CD4-positive, alpha-beta T cell (primary cell): ENCODE measurements at regions not wholly inside any gene's neighbourhood (a gene's known extent, or its start where the extent isn't known, plus 50 kb on each side); places are given as distances from the start of the nearest gene placed in this dataset.

ENCODE experiments used
- ATAC-seq: fragments of 200-7000 bp; cut with Tn5 transposase; one replicate; pipeline ENCODE4 v1.10.0; 2022; ENCODE audit warnings: mild to moderate bottlenecking; ENCODE audit not compliant: poor library complexity
- CTCF ChIA-PET: fragments of 350-600 bp; sonication (Branson Sonifier 250); formaldehyde crosslinking; loops from one replicate; lab custom pipeline; 2021; ENCODE audit warnings: antibody characterized with exemption, inconsistent platforms; lab: Charles Lee
- POLR2A ChIA-PET: fragments of 350-600 bp; sonication (Branson Sonifier 250); formaldehyde crosslinking; loops from one replicate; lab custom pipeline; 2021; ENCODE audit warnings: antibody characterized with exemption, inconsistent platforms; lab: Charles Lee
- DNase-seq, 14 experiments: peaks; one replicate each; pipeline ENCODE4 v3.0.0-alpha.2; 2013 to 2020; ENCODE audit warnings: mixed read lengths in 2 of 14
- H3K27ac ChIP-seq, 2 donors: one replicate each; pipeline versions ENCODE4 v1.5.1 to v1.7.0; 2013; ENCODE audit warnings: low read length in 2 of 2, low read depth in 1 of 2, mild to moderate bottlenecking in 1 of 2
- H3K27me3 ChIP-seq, 2 experiments: 1 replicate in 1 of 2; 2 replicates in 1 of 2; pipeline versions ENCODE4 v1.6.1 to v1.7.0; 2013; ENCODE audit warnings: low read length in 2 of 2, control low read depth in 1 of 2, mild to moderate bottlenecking in 1 of 2, moderate library complexity in 1 of 2; ENCODE audit not compliant: insufficient read depth in 2 of 2, control insufficient read depth in 1 of 2
- H3K36me3 ChIP-seq: one replicate; pipeline ENCODE4 v1.6.1; 2013; ENCODE audit warnings: low read length, control low read depth; ENCODE audit not compliant: insufficient read depth
- H3K4me1 ChIP-seq: one replicate; pipeline ENCODE4 v1.6.1; 2013; ENCODE audit warnings: low read length, control low read depth; ENCODE audit not compliant: insufficient read depth
- H3K4me3 ChIP-seq: one replicate; pipeline ENCODE4 v1.5.1; 2013; ENCODE audit warnings: mild to moderate bottlenecking, low read length, moderate library complexity
- H3K9me3 ChIP-seq, 2 experiments: 1 replicate in 1 of 2; 2 replicates in 1 of 2; pipeline versions ENCODE4 v1.6.1 to v1.7.0; 2013; ENCODE audit warnings: low read length in 2 of 2, mild to moderate bottlenecking in 2 of 2, control low read depth in 1 of 2, moderate library complexity in 1 of 2; ENCODE audit not compliant: control insufficient read depth in 1 of 2, insufficient read depth in 1 of 2
- H3K27ac Mint-ChIP-seq: one replicate; pipeline ENCODE4 v1.8.0; 2020; ENCODE audit warnings: mixed read lengths
- H3K27me3 Mint-ChIP-seq: one replicate; pipeline ENCODE4 v1.8.0; 2021; ENCODE audit warnings: mixed read lengths
- H3K36me3 Mint-ChIP-seq: one replicate; pipeline ENCODE4 v1.8.0; 2021; ENCODE audit warnings: low read depth, mixed read lengths
- H3K4me1 Mint-ChIP-seq: one replicate; pipeline ENCODE4 v1.8.0; 2021; ENCODE audit warnings: low read depth, mixed read lengths
- H3K4me3 Mint-ChIP-seq: one replicate; pipeline ENCODE4 v1.8.0; 2020; ENCODE audit warnings: mild to moderate bottlenecking, mixed read lengths
- H3K9me3 Mint-ChIP-seq: one replicate; pipeline ENCODE4 v1.8.0; 2020; ENCODE audit warnings: mixed read lengths
- intact Hi-C, 2 experiments: fragments of 100-400 bp; cut with DNase I in 1 of 2; cut with micrococcal nuclease in 1 of 2; formaldehyde crosslinking; loops; one replicate each; pipeline versions ENCODE4 v1.15.1 to v1.9.0; 2023 to 2025; cut with DNase I, micrococcal nuclease
- TF ChIP-seq, protein P1 (sequence below): fragments of 200-600 bp; IDR thresholded peaks from one replicate; pipeline ENCODE4 v1.8.0; 2022; ENCODE audit warnings: antibody characterized with exemption, mild to moderate bottlenecking

DNA sequence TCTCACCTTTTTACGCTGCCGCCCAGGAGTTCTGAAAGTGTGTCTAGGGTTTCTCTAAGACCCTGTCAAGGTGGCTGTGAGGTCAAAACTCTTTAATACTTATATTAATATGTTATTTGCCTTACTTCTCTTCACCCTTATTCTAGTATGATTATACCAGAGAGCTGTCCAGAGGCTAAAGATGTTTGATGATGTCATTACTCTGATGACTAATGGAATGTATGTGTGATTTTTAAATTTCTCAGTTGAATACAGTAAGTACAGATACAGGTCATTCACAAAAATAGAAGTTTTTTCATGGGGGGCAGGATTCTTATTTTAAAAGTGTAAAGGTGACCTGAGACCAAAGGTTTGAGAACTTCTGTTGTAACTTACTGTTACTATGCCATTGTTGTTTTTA lies 150.6 kb upstream of the FOXP2 start:
- H3K9me3 ChIP-seq: peaks cover 0 to 7% of the 10 kb centered on the region in 2 experiments
- POLR2A ChIA-PET: no interaction called here
- ATAC-seq (no peak), DNase-seq (no peak)
- Mint-ChIP-seq H3K4me3 (no peak overlapping the region), H3K9me3 (peaks cover 4% of the 10 kb centered on the region), H3K4me1 (no peaks in the 10 kb centered on the region), H3K27ac (no peak overlapping the region), H3K36me3 (no peaks in the 10 kb centered on the region), H3K27me3 (no peaks in the 10 kb centered on the region)
- intact Hi-C loops: no loop called here
- CTCF ChIA-PET: no interaction called here
- no peak overlapping the region for H3K4me3 ChIP-seq
- H3K4me1 ChIP-seq: no peaks in the 10 kb centered on the region
- H3K27me3 ChIP-seq: no peaks in the 10 kb centered on the region
- H3K27ac ChIP-seq: no peak overlapping the region
- H3K36me3 ChIP-seq: no peaks in the 10 kb centered on the region
- TF ChIP-seq, protein P1, sequence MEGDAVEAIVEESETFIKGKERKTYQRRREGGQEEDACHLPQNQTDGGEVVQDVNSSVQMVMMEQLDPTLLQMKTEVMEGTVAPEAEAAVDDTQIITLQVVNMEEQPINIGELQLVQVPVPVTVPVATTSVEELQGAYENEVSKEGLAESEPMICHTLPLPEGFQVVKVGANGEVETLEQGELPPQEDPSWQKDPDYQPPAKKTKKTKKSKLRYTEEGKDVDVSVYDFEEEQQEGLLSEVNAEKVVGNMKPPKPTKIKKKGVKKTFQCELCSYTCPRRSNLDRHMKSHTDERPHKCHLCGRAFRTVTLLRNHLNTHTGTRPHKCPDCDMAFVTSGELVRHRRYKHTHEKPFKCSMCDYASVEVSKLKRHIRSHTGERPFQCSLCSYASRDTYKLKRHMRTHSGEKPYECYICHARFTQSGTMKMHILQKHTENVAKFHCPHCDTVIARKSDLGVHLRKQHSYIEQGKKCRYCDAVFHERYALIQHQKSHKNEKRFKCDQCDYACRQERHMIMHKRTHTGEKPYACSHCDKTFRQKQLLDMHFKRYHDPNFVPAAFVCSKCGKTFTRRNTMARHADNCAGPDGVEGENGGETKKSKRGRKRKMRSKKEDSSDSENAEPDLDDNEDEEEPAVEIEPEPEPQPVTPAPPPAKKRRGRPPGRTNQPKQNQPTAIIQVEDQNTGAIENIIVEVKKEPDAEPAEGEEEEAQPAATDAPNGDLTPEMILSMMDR: no peak

DNA sequence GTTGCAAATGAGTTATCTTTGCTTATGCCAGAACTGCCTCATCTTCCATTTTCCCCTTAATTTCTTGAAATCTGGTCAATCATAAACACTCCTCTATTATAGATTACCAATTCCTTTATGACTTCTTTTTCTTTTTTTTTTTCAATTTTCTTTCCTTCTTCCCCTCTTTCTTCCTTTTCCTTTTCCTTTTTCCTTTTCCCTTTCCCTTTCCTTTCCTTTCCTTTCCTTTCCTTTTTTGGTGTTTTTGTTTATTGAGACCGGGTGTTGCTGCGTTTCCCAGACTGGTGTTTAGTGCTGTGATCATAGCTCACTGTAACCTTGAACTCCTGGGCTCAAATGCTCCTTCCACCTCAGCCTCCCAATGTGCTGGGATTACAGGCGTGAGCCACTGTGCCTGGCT lies 151.4 kb upstream of the FOXP2 start:
- Mint-ChIP-seq H3K27me3 (no peaks in the 10 kb centered on the region), H3K4me1 (no peaks in the 10 kb centered on the region), H3K9me3 (peaks cover 4% of the 10 kb centered on the region), H3K4me3 (no peak overlapping the region), H3K27ac (no peak overlapping the region), H3K36me3 (no peaks in the 10 kb centered on the region)
- intact Hi-C loops: no loop called here
- DNase-seq (no peak), ATAC-seq (no peak)
- POLR2A ChIA-PET: no interaction called here
- H3K27ac ChIP-seq: no peak overlapping the region
- H3K36me3 ChIP-seq: no peaks in the 10 kb centered on the region
- no peaks in the 10 kb centered on the region for H3K4me1 ChIP-seq
- TF ChIP-seq, protein P1: no peak
- H3K9me3 ChIP-seq: peaks cover 0 to 7% of the 10 kb centered on the region in 2 experiments
- CTCF ChIA-PET: no interaction called here
- no peak overlapping the region for H3K4me3 ChIP-seq
- H3K27me3 ChIP-seq: no peaks in the 10 kb centered on the region

DNA sequence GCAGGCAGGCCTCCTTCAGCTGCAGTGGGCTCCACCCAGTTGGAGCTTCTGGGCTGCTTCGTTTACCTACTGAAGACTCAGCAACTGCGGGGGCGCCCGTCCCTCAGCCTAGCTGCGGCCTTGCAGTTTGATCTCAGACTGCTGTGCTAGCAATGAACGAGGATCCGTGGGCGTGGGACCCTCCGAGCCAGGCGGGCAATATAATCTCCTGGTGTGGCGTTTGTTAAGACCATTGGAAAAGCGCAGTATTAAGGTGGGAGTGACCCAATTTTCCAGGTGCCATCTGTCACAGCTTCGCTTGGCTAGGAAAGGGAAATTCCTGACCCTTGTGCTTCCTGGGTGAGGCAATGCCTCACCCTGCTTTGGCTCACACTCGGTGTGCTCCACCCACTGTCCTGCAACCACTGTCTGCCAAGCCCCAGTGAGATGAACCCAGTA lies 159.2 kb upstream of the FOXP2 start:
- H3K27ac Mint-ChIP-seq: no peak overlapping the region
- no peaks in the 10 kb centered on the region for H3K4me1 Mint-ChIP-seq
- ChIA-PET CTCF (no interaction called here), POLR2A (no interaction called here)
- no peaks in the 10 kb centered on the region for H3K36me3 Mint-ChIP-seq
- H3K9me3 ChIP-seq: peaks cover 0 to 10% of the 10 kb centered on the region in 2 experiments
- H3K27me3 ChIP-seq: no peaks in the 10 kb centered on the region
- no peaks in the 10 kb centered on the region for H3K4me1 ChIP-seq
- H3K27me3 Mint-ChIP-seq: no peaks in the 10 kb centered on the region
- TF ChIP-seq, protein P1: no peak
- H3K27ac ChIP-seq: no peak overlapping the region
- no peak overlapping the region for H3K4me3 Mint-ChIP-seq
- H3K4me3 ChIP-seq: no peak overlapping the region
- H3K9me3 Mint-ChIP-seq: peaks cover 2% of the 10 kb centered on the region
- no peak for ATAC-seq
- intact Hi-C loops: no loop called here
- DNase-seq: no peak
- H3K36me3 ChIP-seq: no peaks in the 10 kb centered on the region
